ENCODE measurements at regions not wholly inside any gene's neighbourhood (a gene's known extent, or its start where the extent isn't known, plus 50 kb on each side); places are given as distances from the start of the nearest gene placed in this dataset.

GRCh38 chr15:80308002-80308401, 56.0 kb upstream of the CTXND1 start:
- TF ChIP-seq CTCF (optimal IDR thresholded peaks at IDR 0.05 in 1 of 3, IDR thresholded peaks at IDR 0.05 in 1 of 3, conservative IDR thresholded peaks at IDR 0.05 in 1 of 3; ENCODE audit: extremely low read depth in 1 of 3, insufficient read depth in 2 of 3, low read length in 3 of 3) (no peak), EZH2 (IDR thresholded peaks at IDR 0.05; ENCODE audit: low read length) (no peak)
- no peaks in the 10 kb centered on the region for H4K20me1 ChIP-seq (ENCODE audit: control insufficient read depth, extremely low read depth, insufficient read depth, low read length)
- no peak overlapping the region for H2AFZ ChIP-seq (ENCODE audit: control insufficient read depth, low read length)
- H3K9me1 ChIP-seq (ENCODE audit: control insufficient read depth, extremely low read depth, insufficient read depth, low read length), result no peaks in the 10 kb centered on the region
- H3K27ac ChIP-seq (ENCODE audit: control insufficient read depth, insufficient read depth, low read length), result no peak overlapping the region
- H3K36me3 ChIP-seq (ENCODE audit: control insufficient read depth in 2 of 2, extremely low read depth in 1 of 2, insufficient read depth in 2 of 2, low read length in 2 of 2), result no peaks in the 10 kb centered on the region
- no peak overlapping the region for H3K4me3 ChIP-seq (ENCODE audit: control insufficient read depth in 2 of 3, extremely low read depth in 1 of 3, insufficient read depth in 2 of 3, low read depth in 1 of 3, low read length in 3 of 3)
- no peaks in the 10 kb centered on the region for H3K79me2 ChIP-seq (ENCODE audit: control insufficient read depth, insufficient read depth, low read length)
- no peaks in the 10 kb centered on the region for H3K4me1 ChIP-seq (ENCODE audit: control insufficient read depth, extremely low read depth, insufficient read depth, low read length)
- no peaks in the 10 kb centered on the region for H3K27me3 ChIP-seq (ENCODE audit: control insufficient read depth, extremely low read depth, insufficient read depth, low read length)
- dilution Hi-C loops (cut with MboI; ENCODE audit: extremely low pct_ligation_motif_present, low sequenced_read_pairs), result no loop called here
- H3K4me2 ChIP-seq (ENCODE audit: control insufficient read depth, extremely low read depth, insufficient read depth, low read depth, low read length), result no peak overlapping the region
- H3K9me3 ChIP-seq (ENCODE audit: control insufficient read depth, low read depth, low read length), result no peaks in the 10 kb centered on the region
- no peak overlapping the region for H3K9ac ChIP-seq (ENCODE audit: control insufficient read depth, extremely low read depth, insufficient read depth, low read length)
- FAIRE-seq (no peak), DNase-seq (ENCODE audit: low read depth, low spot score) (no peak)

GRCh38 chr15:80309769-80310384, 57.9 kb upstream of the CTXND1 start:
- TF ChIP-seq CTCF (optimal IDR thresholded peaks at IDR 0.05 in 1 of 3, IDR thresholded peaks at IDR 0.05 in 1 of 3, conservative IDR thresholded peaks at IDR 0.05 in 1 of 3; ENCODE audit: extremely low read depth in 1 of 3, insufficient read depth in 2 of 3, low read length in 3 of 3) (peak; percentile 40 to 73 (median 57)), EZH2 (IDR thresholded peaks at IDR 0.05; ENCODE audit: low read length) (no peak)
- DNase-seq (ENCODE audit: low read depth, low spot score), result no peak
- FAIRE-seq, result no peak
- H3K9me1 ChIP-seq (ENCODE audit: control insufficient read depth, extremely low read depth, insufficient read depth, low read length), result no peaks in the 10 kb centered on the region
- H3K27ac ChIP-seq (ENCODE audit: control insufficient read depth, insufficient read depth, low read length), result no peak overlapping the region
- dilution Hi-C loops (cut with MboI; ENCODE audit: extremely low pct_ligation_motif_present, low sequenced_read_pairs), result no loop called here
- no peak overlapping the region for H3K9ac ChIP-seq (ENCODE audit: control insufficient read depth, extremely low read depth, insufficient read depth, low read length)
- no peak overlapping the region for H2AFZ ChIP-seq (ENCODE audit: control insufficient read depth, low read length)
- no peak overlapping the region for H3K4me2 ChIP-seq (ENCODE audit: control insufficient read depth, extremely low read depth, insufficient read depth, low read depth, low read length)
- H4K20me1 ChIP-seq (ENCODE audit: control insufficient read depth, extremely low read depth, insufficient read depth, low read length), result no peaks in the 10 kb centered on the region
- H3K4me3 ChIP-seq (ENCODE audit: control insufficient read depth in 2 of 3, extremely low read depth in 1 of 3, insufficient read depth in 2 of 3, low read depth in 1 of 3, low read length in 3 of 3), result no peak overlapping the region
- no peaks in the 10 kb centered on the region for H3K36me3 ChIP-seq (ENCODE audit: control insufficient read depth in 2 of 2, extremely low read depth in 1 of 2, insufficient read depth in 2 of 2, low read length in 2 of 2)
- H3K27me3 ChIP-seq (ENCODE audit: control insufficient read depth, extremely low read depth, insufficient read depth, low read length), result no peaks in the 10 kb centered on the region
- H3K9me3 ChIP-seq (ENCODE audit: control insufficient read depth, low read depth, low read length), result no peaks in the 10 kb centered on the region
- H3K4me1 ChIP-seq (ENCODE audit: control insufficient read depth, extremely low read depth, insufficient read depth, low read length), result no peaks in the 10 kb centered on the region
- no peaks in the 10 kb centered on the region for H3K79me2 ChIP-seq (ENCODE audit: control insufficient read depth, insufficient read depth, low read length)
